Activated CD8-positive, alpha-beta T cell treated with anti-CD3 and anti-CD28 coated beads for 36 hours (primary cell): ENCODE measurements at regions not wholly inside any gene's neighbourhood (a gene's known extent, or its start where the extent isn't known, plus 50 kb on each side); places are given as distances from the start of the nearest gene placed in this dataset.

Experiments used
- ATAC-seq: fragments of 200-7000 bp; cut with Tn5 transposase; one replicate; pipeline ENCODE4 v1.10.0; 2021; ENCODE audit warnings: mild to moderate bottlenecking, moderate library complexity
- CTCF ChIA-PET: fragments of 350-600 bp; sonication (Branson Sonifier 250); formaldehyde crosslinking; loops from one replicate; lab custom pipeline; 2021; ENCODE audit warnings: antibody characterized with exemption; lab: Charles Lee
- POLR2A ChIA-PET: fragments of 350-600 bp; sonication (Branson Sonifier 250); formaldehyde crosslinking; loops from one replicate; lab custom pipeline; 2021; ENCODE audit warnings: antibody characterized with exemption; lab: Charles Lee
- DNase-seq: peaks from one replicate; pipeline ENCODE4 v3.0.0-alpha.2; 2020
- H3K27ac Mint-ChIP-seq: one replicate; pipeline ENCODE4 v1.8.0; 2021; ENCODE audit warnings: mild to moderate bottlenecking, mixed read lengths
- H3K27me3 Mint-ChIP-seq: one replicate; pipeline ENCODE4 v1.8.0; 2021; ENCODE audit warnings: mixed read lengths
- H3K36me3 Mint-ChIP-seq: one replicate; pipeline ENCODE4 v1.8.0; 2021; ENCODE audit warnings: low read depth, mixed read lengths
- H3K4me1 Mint-ChIP-seq: one replicate; pipeline ENCODE4 v1.8.0; 2021; ENCODE audit warnings: low read depth, mixed read lengths
- H3K4me3 Mint-ChIP-seq: one replicate; pipeline ENCODE4 v1.8.0; 2021; ENCODE audit warnings: mild to moderate bottlenecking, moderate library complexity, mixed read lengths
- H3K9me3 Mint-ChIP-seq: one replicate; pipeline ENCODE4 v1.8.0; 2021; ENCODE audit warnings: mixed read lengths
- CTCF ChIP-seq: fragments of 200-600 bp; IDR thresholded peaks from one replicate; pipeline ENCODE4 v1.8.0; 2022; ENCODE audit warnings: antibody characterized with exemption, mild to moderate bottlenecking
- intact Hi-C: fragments of 100-400 bp; cut with micrococcal nuclease; formaldehyde crosslinking; loops from one replicate; pipeline ENCODE4 v1.10.0; 2022

GRCh38 chr3:76387000-76387399 lies 601.7 kb upstream of the ZNF717 start:
- intact Hi-C loops = no loop called here
- Mint-ChIP-seq H3K4me3 (no peak overlapping the region), H3K27me3 (no peaks in the 10 kb centered on the region), H3K4me1 (no peaks in the 10 kb centered on the region), H3K27ac (no peak overlapping the region), H3K9me3 (peaks cover 17% of the 10 kb centered on the region), H3K36me3 (no peaks in the 10 kb centered on the region)
- TF ChIP-seq CTCF = no peak
- CTCF ChIA-PET = no interaction called here
- POLR2A ChIA-PET = no interaction called here
- DNase-seq = no peak
- no peak for ATAC-seq

GRCh38 chr3:76400141-76400540 lies 614.8 kb upstream of the ZNF717 start:
- Mint-ChIP-seq H3K36me3 (no peaks in the 10 kb centered on the region), H3K4me3 (no peak overlapping the region), H3K27ac (no peak overlapping the region), H3K4me1 (no peaks in the 10 kb centered on the region), H3K9me3 (peaks cover 6% of the 10 kb centered on the region), H3K27me3 (no peaks in the 10 kb centered on the region)
- no peak for TF ChIP-seq CTCF
- POLR2A ChIA-PET = interaction anchor here (0.6 kb wide), 1 partner anchor 461 kb away, joined by 3 read pairs; no protein-coding TSS in a partner anchor
- intact Hi-C loops = no loop called here
- CTCF ChIA-PET = no interaction called here
- DNase-seq (no peak), ATAC-seq (no peak)

- Mint-ChIP-seq H3K4me1 (no peaks in the 10 kb centered on the region), H3K36me3 (no peaks in the 10 kb centered on the region), H3K9me3 (peaks cover 6% of the 10 kb centered on the region), H3K4me3 (no peak overlapping the region), H3K27me3 (no peaks in the 10 kb centered on the region), H3K27ac (no peak overlapping the region)
- POLR2A ChIA-PET = no interaction called here
- intact Hi-C loops = no loop called here
- ATAC-seq (no peak), DNase-seq (no peak)
- CTCF ChIA-PET = no interaction called here
- TF ChIP-seq CTCF = no peak
Observed at GRCh38 chr3:76402926-76403325, 617.6 kb upstream of the ZNF717 start.

GRCh38 chr3:76403556-76403955 lies 618.2 kb upstream of the ZNF717 start:
- ATAC-seq (no peak), DNase-seq (no peak)
- no peak overlapping the region for H3K4me3 Mint-ChIP-seq
- POLR2A ChIA-PET = no interaction called here
- no peaks in the 10 kb centered on the region for H3K27me3 Mint-ChIP-seq
- H3K36me3 Mint-ChIP-seq = no peaks in the 10 kb centered on the region
- CTCF ChIA-PET = no interaction called here
- intact Hi-C loops = no loop called here
- peaks cover 6% of the 10 kb centered on the region for H3K9me3 Mint-ChIP-seq
- H3K27ac Mint-ChIP-seq = no peak overlapping the region
- TF ChIP-seq CTCF = no peak
- H3K4me1 Mint-ChIP-seq = no peaks in the 10 kb centered on the region

- POLR2A ChIA-PET = no interaction called here
- ATAC-seq = no peak
- Mint-ChIP-seq H3K27ac (no peak overlapping the region), H3K4me1 (no peaks in the 10 kb centered on the region), H3K36me3 (no peaks in the 10 kb centered on the region), H3K27me3 (no peaks in the 10 kb centered on the region), H3K4me3 (no peak overlapping the region), H3K9me3 (peaks cover 4% of the 10 kb centered on the region)
- CTCF ChIA-PET = no interaction called here
- no peak for DNase-seq
- TF ChIP-seq CTCF = no peak
- intact Hi-C loops = no loop called here
Observed at GRCh38 chr3:76405196-76405595, 619.8 kb upstream of the ZNF717 start.
